Esophagus muscularis mucosa (tissue), 3 donors: ENCODE measurements at regions not wholly inside any gene's neighbourhood (a gene's known extent, or its start where the extent isn't known, plus 50 kb on each side); places are given as distances from the start of the nearest gene placed in this dataset.

Experiments used
- CTCF ChIP-seq, 3 experiments: fragments of 200-600 bp in 2 of 3; fragments of 450-650 bp in 1 of 3; sonication (generic) in 2 of 3; IDR thresholded peaks; one replicate each; pipeline ENCODE4 v1.5.1; 2017 to 2019; ENCODE audit warnings: antibody characterized with exemption in 3 of 3, mild to moderate bottlenecking in 2 of 3, moderate library complexity in 1 of 3
- POLR2A ChIP-seq: fragments of 450-650 bp; IDR thresholded peaks from one replicate; pipeline ENCODE4 v1.6.1; 2017; ENCODE audit warnings: antibody characterized with exemption, moderate library complexity, mild to moderate bottlenecking, low read depth

- no peak for TF ChIP-seq CTCF (IDR thresholded peaks at IDR 0.05)
- no peak for TF ChIP-seq POLR2A
Observed at GRCh38 chr3:188067932-188068331, 86.0 kb upstream of the LPP start.
